ENCODE measurements at regions not wholly inside any gene's neighbourhood (a gene's known extent, or its start where the extent isn't known, plus 50 kb on each side); places are given as distances from the start of the nearest gene placed in this dataset.

- Histone ChIP-seq H4K20me1 (replicated peaks; ENCODE audit: insufficient read depth) (no peaks in the 10 kb centered on the region), H2AFZ (no peak overlapping the region), H3K27me3 (ENCODE audit: insufficient read depth) (no peaks in the 10 kb centered on the region), H3K9me2 (ENCODE audit: insufficient read depth) (no peaks in the 10 kb centered on the region), H3K27ac (ENCODE audit: low read depth) (no peak overlapping the region), H3F3A (replicated peaks; ENCODE audit: low read depth) (no peaks in the 10 kb centered on the region), H3K4me2 (no peak overlapping the region), H3K36me3 (ENCODE audit: insufficient read depth) (no peaks in the 10 kb centered on the region), H3K4me1 (ENCODE audit: insufficient read depth) (peaks cover 7% of the 10 kb centered on the region), H3K4me3 (no peak overlapping the region), H3K79me2 (replicated peaks; ENCODE audit: insufficient read depth) (no peaks in the 10 kb centered on the region)
- H3K4me1 Mint-ChIP-seq = peaks cover 12% of the 10 kb centered on the region
- H3K27ac Mint-ChIP-seq = no peak overlapping the region
- no peak overlapping the region for H3K4me3 Mint-ChIP-seq
- no peaks in the 10 kb centered on the region for H3K9me3 Mint-ChIP-seq
- peaks cover 5% of the 10 kb centered on the region for H3K27me3 Mint-ChIP-seq (ENCODE audit: insufficient read depth, low read depth, poor library complexity)
- TF ChIP-seq STAT1 (IDR thresholded peaks at IDR 0.05; ENCODE audit: unreplicated experiment) (no peak), CTCF (conservative IDR thresholded peaks at IDR 0.05; ENCODE audit: low read depth in 2 of 2) (no peak), EZH2 (IDR thresholded peaks at IDR 0.05; ENCODE audit: low read depth, unreplicated experiment) (no peak)
- DNase-seq (ENCODE audit: low spot score) (no peak), ATAC-seq (no peak)
- no peaks in the 10 kb centered on the region for H3K36me3 Mint-ChIP-seq (ENCODE audit: low read depth)
Observed at GRCh38 chr11:116073854-116074837, 569.9 kb upstream of the CADM1 start.

DNA sequence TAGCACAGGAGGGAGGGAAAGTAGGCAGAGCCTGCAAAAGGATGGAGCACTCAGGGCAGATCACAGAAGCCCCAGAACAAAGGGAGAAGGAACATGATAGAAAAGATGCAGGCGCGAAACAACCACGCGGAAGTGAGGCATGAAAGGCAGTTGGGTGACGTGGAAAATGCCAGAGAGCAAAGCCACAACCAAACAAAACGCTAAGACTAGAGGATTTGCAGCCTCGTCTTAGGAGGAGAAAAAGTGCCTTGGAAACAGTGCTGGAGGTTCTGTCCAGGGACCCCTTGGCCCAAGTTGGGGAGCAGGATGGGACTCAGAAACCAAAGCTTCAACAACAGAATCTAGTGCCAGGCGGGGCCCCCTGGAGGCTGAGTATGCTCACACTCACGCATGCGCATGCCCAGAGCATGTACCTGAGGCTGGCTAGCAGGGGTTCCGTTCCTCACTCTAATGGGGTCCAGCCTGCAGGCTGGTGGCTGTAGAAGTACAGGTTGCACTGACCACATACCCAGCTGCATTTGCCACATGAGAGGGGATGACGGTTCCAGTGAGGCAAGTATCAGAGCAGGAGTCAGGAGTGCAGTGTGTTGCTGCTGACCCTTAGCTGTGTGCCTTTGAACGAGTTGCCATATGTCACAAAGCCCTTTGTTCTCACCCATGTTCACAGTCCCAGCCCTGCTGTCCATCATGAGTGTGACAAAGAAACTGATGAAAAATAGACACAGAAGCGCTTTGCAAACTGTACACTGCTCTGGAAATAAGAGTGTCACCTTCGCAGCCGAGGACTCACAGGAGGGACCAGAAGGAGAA lies 568.6 kb upstream of the CADM1 start:
- Histone ChIP-seq H3F3A (replicated peaks; ENCODE audit: low read depth) (no peaks in the 10 kb centered on the region), H3K4me1 (ENCODE audit: insufficient read depth) (peaks cover 7% of the 10 kb centered on the region), H3K27me3 (ENCODE audit: insufficient read depth) (no peaks in the 10 kb centered on the region), H3K9me2 (ENCODE audit: insufficient read depth) (no peaks in the 10 kb centered on the region), H3K27ac (ENCODE audit: low read depth) (no peak overlapping the region), H4K20me1 (replicated peaks; ENCODE audit: insufficient read depth) (no peaks in the 10 kb centered on the region), H2AFZ (no peak overlapping the region; the same call in 1 of the 2 replicates), H3K4me3 (no peak overlapping the region), H3K36me3 (ENCODE audit: insufficient read depth) (no peaks in the 10 kb centered on the region), H3K4me2 (peak overlapping the region; percentile 32; the same call in 1 of the 2 replicates), H3K79me2 (replicated peaks; ENCODE audit: insufficient read depth) (no peaks in the 10 kb centered on the region)
- DNase-seq (ENCODE audit: low spot score) = peak; percentile 73
- Mint-ChIP-seq H3K27ac (no peak overlapping the region), H3K9me3 (no peaks in the 10 kb centered on the region), H3K4me3 (no peak overlapping the region), H3K36me3 (ENCODE audit: low read depth) (no peaks in the 10 kb centered on the region), H3K4me1 (peaks cover 12% of the 10 kb centered on the region), H3K27me3 (ENCODE audit: insufficient read depth, low read depth, poor library complexity) (peaks cover 5% of the 10 kb centered on the region)
- TF ChIP-seq CTCF (conservative IDR thresholded peaks at IDR 0.05; ENCODE audit: low read depth in 2 of 2) = peak; percentile 56 to 66
- no peak for TF ChIP-seq NANOG (IDR thresholded peaks at IDR 0.05; ENCODE audit: borderline replicate concordance)
- peak; percentile 87 for ATAC-seq
